ENCODE measurements at regions not wholly inside any gene's neighbourhood (a gene's known extent, or its start where the extent isn't known, plus 50 kb on each side); places are given as distances from the start of the nearest gene placed in this dataset.

GRCh38 chr6:103139377-103139776 is 1720.3 kb downstream of the HACE1 start:
- TF ChIP-seq JUND (CRISPR knock-in tag; IDR thresholded peaks at IDR 0.05) (no peak), EZH2 (conservative IDR thresholded peaks at IDR 0.05; ENCODE audit: low read depth, low read length) (no peak), RNF2 (conservative IDR thresholded peaks at IDR 0.05; ENCODE audit: low read depth) (no peak), ZNF407 (CRISPR knock-in tag; IDR thresholded peaks at IDR 0.05; ENCODE audit: not compliant biosample characterization) (no peak), ZNF333 (CRISPR knock-in tag; IDR thresholded peaks at IDR 0.05; ENCODE audit: borderline replicate concordance) (no peak), SMAD1 (CRISPR knock-in tag; IDR thresholded peaks at IDR 0.05; ENCODE audit: borderline replicate concordance, low read depth) (no peak), EP300 (IDR thresholded peaks at IDR 0.05; ENCODE audit: low read depth in 2 of 2, low read length in 2 of 2) (no peak), EP300 (CRISPR knock-in tag; IDR thresholded peaks at IDR 0.05; ENCODE audit: borderline replicate concordance) (no peak), GABPA (IDR thresholded peaks at IDR 0.05; ENCODE audit: low read depth, low read length) (no peak), GABPA (CRISPR knock-in tag; IDR thresholded peaks at IDR 0.05; ENCODE audit: low read depth) (no peak), CEBPG (CRISPR knock-in tag; IDR thresholded peaks at IDR 0.05) (no peak), CTCF (CRISPR knock-in tag; IDR thresholded peaks at IDR 0.05) (no peak), ZIK1 (CRISPR knock-in tag; IDR thresholded peaks at IDR 0.05; ENCODE audit: borderline replicate concordance, low read depth) (no peak), SMC3 (IDR thresholded peaks at IDR 0.05; ENCODE audit: low read length) (no peak), TAF1 (CRISPR knock-in tag; IDR thresholded peaks at IDR 0.05) (no peak)

Measured in HepG2 (cell line).